ENCODE measurements at regions not wholly inside any gene's neighbourhood (a gene's known extent, or its start where the extent isn't known, plus 50 kb on each side); places are given as distances from the start of the nearest gene placed in this dataset.

DNA sequence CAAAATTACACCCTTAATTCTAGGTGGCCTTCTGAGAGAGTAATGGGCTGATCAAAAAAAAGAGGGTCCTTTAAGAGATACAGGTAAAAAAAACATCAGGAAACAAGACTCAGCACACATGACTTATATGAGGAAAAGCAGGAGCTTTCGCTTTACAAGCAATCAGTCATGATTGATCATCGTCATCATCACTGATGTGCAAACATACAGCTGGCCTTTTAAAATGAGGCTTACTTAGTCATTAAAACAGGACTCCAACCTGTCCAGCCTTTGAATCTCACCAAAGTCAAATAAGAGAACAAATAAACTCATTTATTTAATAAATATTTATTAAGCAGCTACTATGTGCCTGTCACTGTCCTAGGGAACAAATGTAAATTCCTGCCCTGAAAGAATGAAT lies 255.3 kb downstream of the SKAP2 start:
- TF ChIP-seq NFYB (IDR thresholded peaks at IDR 0.05; ENCODE audit: extremely low read depth, insufficient read length) = no peak
- TF ChIP-seq EP300 (IDR thresholded peaks at IDR 0.05; ENCODE audit: low read length) = no peak
- no peak for TF ChIP-seq TAF1 (IDR thresholded peaks at IDR 0.05; ENCODE audit: control insufficient read depth, extremely low read depth, insufficient read depth, low read length, severe bottlenecking)
- TF ChIP-seq ZNF133 (CRISPR knock-in tag; IDR thresholded peaks at IDR 0.05) = no peak

Measured in K562 (cell line).